H1 (cell line): ENCODE measurements at regions not wholly inside any gene's neighbourhood (a gene's known extent, or its start where the extent isn't known, plus 50 kb on each side); places are given as distances from the start of the nearest gene placed in this dataset.

Source experiments
- CTCF ChIA-PET: fragments of 300-600 bp; sonication (Branson Sonifier 250); formaldehyde crosslinking; loops from one replicate; lab custom pipeline; 2021; ENCODE audit not compliant: partially characterized antibody; lab: Charles Lee
- POLR2A ChIA-PET: fragments of 300-600 bp; sonication (Branson Sonifier 250); formaldehyde crosslinking; loops from one replicate; lab custom pipeline; 2021; ENCODE audit warnings: inconsistent platforms; ENCODE audit not compliant: partially characterized antibody; lab: Charles Lee
- DNase-seq, 2 experiments: peaks; one replicate each; pipeline versions ENCODE4 v3.0.0 to v3.0.0-alpha.2; 2010 to 2022; ENCODE audit warnings: low spot score in 2 of 2, low read depth in 1 of 2, mixed read lengths in 1 of 2
- FAIRE-seq: peaks from 2 replicates; lab custom pipeline; 2011; peaks lifted over from hg19 to GRCh38; lab: Jason Lieb, UNC
- H2AFZ ChIP-seq: 2 replicates; pipeline ENCODE4 v1.8.1; 2012; ENCODE audit warnings: low read length, inconsistent platforms
- H2AK5ac ChIP-seq: 2 replicates; pipeline ENCODE4 v1.6.1; 2013; ENCODE audit warnings: low read depth, low read length
- H2BK120ac ChIP-seq: replicated peaks from 2 replicates; pipeline ENCODE3; 2013; ENCODE audit warnings: low read depth, low read length, inconsistent platforms
- H2BK12ac ChIP-seq: 2 replicates; pipeline ENCODE4 v1.6.1; 2013; ENCODE audit warnings: low read depth, low read length
- H2BK15ac ChIP-seq: 2 replicates; pipeline ENCODE4 v1.6.1; 2013; ENCODE audit warnings: low read length
- H2BK20ac ChIP-seq: 2 replicates; pipeline ENCODE4 v1.6.1; 2013; ENCODE audit warnings: low read length
- H2BK5ac ChIP-seq: 2 replicates; pipeline ENCODE4 v1.6.1; 2013; ENCODE audit warnings: low read depth, low read length
- H3K14ac ChIP-seq: 2 replicates; pipeline ENCODE4 v1.6.1; 2013; ENCODE audit warnings: inconsistent platforms; ENCODE audit not compliant: insufficient read length
- H3K18ac ChIP-seq: 2 replicates; pipeline ENCODE4 v1.6.1; 2013; ENCODE audit warnings: low read length; ENCODE audit errors: extremely low read depth
- H3K23ac ChIP-seq: 2 replicates; pipeline ENCODE4 v1.6.1; 2013; ENCODE audit warnings: inconsistent platforms; ENCODE audit not compliant: insufficient read length
- H3K23me2 ChIP-seq: 2 replicates; pipeline ENCODE4 v1.6.1; 2013; ENCODE audit warnings: low read depth, low read length
- H3K27ac ChIP-seq: 2 replicates; pipeline ENCODE4 v1.6.1; 2011; ENCODE audit warnings: low read depth, low read length, inconsistent platforms
- H3K27me3 ChIP-seq, 4 experiments: replicated peaks in 1 of 4; 1 replicate in 1 of 4; 2 replicates in 3 of 4; pipeline versions ENCODE4 v1.6.1 to v1.8.1; 2011 to 2013; ENCODE audit warnings: low read length in 3 of 4, mild to moderate bottlenecking in 3 of 4, inconsistent platforms in 2 of 4, mixed read lengths in 2 of 4, moderate library complexity in 1 of 4; ENCODE audit not compliant: control insufficient read depth in 3 of 4, insufficient read depth in 3 of 4; ENCODE audit errors: extremely low read depth in 1 of 4
- H3K36me3 ChIP-seq, 4 experiments: 2 replicates each; pipeline versions ENCODE4 v1.6.1 to v1.8.1; 2011 to 2013; ENCODE audit warnings: mild to moderate bottlenecking in 4 of 4, low read length in 3 of 4, moderate library complexity in 2 of 4, control low read depth in 1 of 4, inconsistent platforms in 1 of 4; ENCODE audit not compliant: insufficient read depth in 4 of 4, control insufficient read depth in 2 of 4
- H3K4ac ChIP-seq: replicated peaks from 2 replicates; pipeline ENCODE3; 2013; ENCODE audit warnings: low read length, low read depth, mixed read lengths, inconsistent platforms; ENCODE audit not compliant: insufficient read length
- H3K4me1 ChIP-seq, 4 experiments: replicated peaks in 1 of 4; 1 replicate in 1 of 4; 2 replicates in 3 of 4; pipeline versions ENCODE4 v1.6.1 to v1.8.1; 2011 to 2013; ENCODE audit warnings: low read length in 3 of 4, inconsistent platforms in 2 of 4, mixed read lengths in 1 of 4; ENCODE audit not compliant: insufficient read depth in 4 of 4, control insufficient read depth in 3 of 4
- H3K4me2 ChIP-seq, 2 experiments: 2 replicates each; pipeline versions ENCODE4 v1.6.1 to v1.8.1; 2011 to 2013; ENCODE audit warnings: low read depth in 2 of 2, low read length in 2 of 2, control low read depth in 1 of 2, inconsistent platforms in 1 of 2, mild to moderate bottlenecking in 1 of 2; ENCODE audit not compliant: insufficient read depth in 1 of 2
- H3K4me3 ChIP-seq, 4 experiments: fragments of 200-600, 300-600 bp in 1 of 4; sonication (generic), shearing (Covaris generic), sonication (Bioruptor Twin) in 1 of 4; 2 replicates each; pipeline versions ENCODE4 v1.5.1 to v1.8.1; 2011 to 2016; ENCODE audit warnings: low read length in 4 of 4, low read depth in 3 of 4, control low read depth in 2 of 4, inconsistent platforms in 2 of 4, mild to moderate bottlenecking in 2 of 4, mixed read lengths in 1 of 4, moderate library complexity in 1 of 4; ENCODE audit not compliant: insufficient read depth in 2 of 4; ENCODE audit errors: extremely low read depth in 1 of 4
- H3K56ac ChIP-seq: replicated peaks from 2 replicates; pipeline ENCODE3; 2013; ENCODE audit warnings: low read depth, mild to moderate bottlenecking, mixed read lengths, low read length, inconsistent platforms; ENCODE audit not compliant: insufficient read length
- H3K79me1 ChIP-seq: 2 replicates; pipeline ENCODE4 v1.6.1; 2013; ENCODE audit warnings: low read depth, low read length, control low read depth
- H3K79me2 ChIP-seq, 2 experiments: 2 replicates each; pipeline versions ENCODE4 v1.6.1 to v1.8.1; 2012 to 2013; ENCODE audit warnings: low read length in 2 of 2, mild to moderate bottlenecking in 2 of 2, inconsistent platforms in 1 of 2; ENCODE audit not compliant: insufficient read depth in 2 of 2, control insufficient read depth in 1 of 2
- H3K9ac ChIP-seq, 4 experiments: replicated peaks in 1 of 4; 1 replicate in 1 of 4; 2 replicates in 3 of 4; pipeline versions ENCODE4 v1.6.1 to v1.8.1; 2011 to 2013; ENCODE audit warnings: low read depth in 3 of 4, low read length in 3 of 4, control low read depth in 2 of 4, mild to moderate bottlenecking in 2 of 4, moderate library complexity in 2 of 4, inconsistent platforms in 1 of 4; ENCODE audit errors: extremely low read depth in 1 of 4
- H3K9me3 ChIP-seq, 2 experiments: 2 replicates each; pipeline versions ENCODE4 v1.6.1 to v1.8.1; 2012 to 2013; ENCODE audit warnings: mild to moderate bottlenecking in 2 of 2, moderate library complexity in 2 of 2, control low read depth in 1 of 2, inconsistent platforms in 1 of 2, low read depth in 1 of 2, low read length in 1 of 2, mixed read lengths in 1 of 2; ENCODE audit not compliant: insufficient read depth in 2 of 2
- H4K20me1 ChIP-seq, 2 experiments: replicated peaks in 1 of 2; 2 replicates each; pipeline versions ENCODE3 to v1.8.1; 2011 to 2013; ENCODE audit warnings: inconsistent platforms in 2 of 2, low read length in 2 of 2, mild to moderate bottlenecking in 1 of 2; ENCODE audit not compliant: insufficient read depth in 2 of 2, control insufficient read depth in 1 of 2
- H4K5ac ChIP-seq: 2 replicates; pipeline ENCODE4 v1.6.1; 2013; ENCODE audit warnings: low read length, low read depth, mixed read lengths, inconsistent platforms; ENCODE audit not compliant: insufficient read length
- H4K8ac ChIP-seq: 2 replicates; pipeline ENCODE4 v1.8.0; 2013; ENCODE audit warnings: mild to moderate bottlenecking, moderate library complexity, low read length, inconsistent platforms; ENCODE audit not compliant: insufficient read depth; ENCODE audit errors: extremely low read depth
- H4K91ac ChIP-seq: replicated peaks from 2 replicates; pipeline ENCODE3; 2013; ENCODE audit warnings: low read length, mixed read lengths, inconsistent platforms; ENCODE audit not compliant: insufficient read length
- ASH2L ChIP-seq: fragments of 200-600, 300-600 bp; sonication (generic); IDR thresholded peaks from one replicate; pipeline ENCODE4 v1.7.1; 2017; ENCODE audit warnings: low read length
- BCL11A ChIP-seq, 2 experiments: IDR thresholded peaks; one replicate each; pipeline ENCODE4 v1.6.1; 2011; ENCODE audit warnings: low read depth in 2 of 2, low read length in 2 of 2, mild to moderate bottlenecking in 2 of 2
- BRCA1 ChIP-seq: IDR thresholded peaks from 2 replicates; pipeline ENCODE4 v1.6.1; 2012; ENCODE audit warnings: low read depth, low read length, improper control_type of control experiment
- CBX5 ChIP-seq: fragments of 300-800, 300-1000 bp; sonication (generic); IDR thresholded peaks from 2 replicates; pipeline ENCODE4 v1.7.1; 2016; ENCODE audit warnings: antibody characterized with exemption, low read length, low read depth
- CHD1 ChIP-seq: IDR thresholded peaks from 2 replicates; pipeline ENCODE4 v1.6.1; 2012; ENCODE audit warnings: low read depth, low read length, improper control_type of control experiment
- CREB1 ChIP-seq: IDR thresholded peaks from 2 replicates; pipeline ENCODE4 v1.6.1; 2012; ENCODE audit warnings: inconsistent platforms
- EGR1 ChIP-seq: IDR thresholded peaks from 2 replicates; pipeline ENCODE4 v1.6.1; 2011; ENCODE audit warnings: low read depth, low read length, borderline replicate concordance
- JUN ChIP-seq: IDR thresholded peaks from 2 replicates; pipeline ENCODE4 v1.6.1; 2011; ENCODE audit warnings: low read depth, mild to moderate bottlenecking, improper control_type of control experiment, low read length
- JUND ChIP-seq: IDR thresholded peaks from 2 replicates; pipeline ENCODE4 v1.6.1; 2011; ENCODE audit warnings: mild to moderate bottlenecking, improper control_type of control experiment, low read length
- KDM1A ChIP-seq: fragments of 200-600, 300-600 bp; sonication (generic); IDR thresholded peaks from 2 replicates; pipeline ENCODE4 v1.7.1; 2016; ENCODE audit warnings: mild to moderate bottlenecking, low read length, borderline replicate concordance
- PHF8 ChIP-seq: fragments of 200-600 bp; sonication (generic); conservative IDR thresholded peaks from 2 replicates; pipeline ENCODE4 v1.7.1; 2012; ENCODE audit warnings: low read depth, mild to moderate bottlenecking, inconsistent platforms, low read length, moderate library complexity
- SAP30 ChIP-seq: fragments of 300-600 bp; sonication (generic); IDR thresholded peaks from 2 replicates; pipeline ENCODE4 v1.7.1; 2012; ENCODE audit warnings: low read length, moderate library complexity, mild to moderate bottlenecking, inconsistent platforms; ENCODE audit not compliant: insufficient read depth, insufficient replicate concordance
- SP1 ChIP-seq: IDR thresholded peaks from 2 replicates; pipeline ENCODE4 v1.6.1; 2011; ENCODE audit warnings: low read depth, low read length
- SP2 ChIP-seq: IDR thresholded peaks from 2 replicates; pipeline ENCODE4 v1.6.1; 2012; ENCODE audit warnings: mild to moderate bottlenecking, low read length, inconsistent platforms
- SUZ12 ChIP-seq: fragments of 200-600 bp; sonication (generic); IDR thresholded peaks from 2 replicates; pipeline ENCODE4 v1.6.1; 2012; ENCODE audit warnings: mild to moderate bottlenecking, inconsistent platforms, low read length, moderate library complexity, mixed read lengths
- TCF12 ChIP-seq: IDR thresholded peaks from 2 replicates; pipeline ENCODE4 v1.6.1; 2011; ENCODE audit warnings: low read depth, mild to moderate bottlenecking, low read length
- YY1 ChIP-seq: IDR thresholded peaks from 2 replicates; pipeline ENCODE4 v1.6.1; 2011; ENCODE audit warnings: low read depth, mild to moderate bottlenecking, low read length
- WGBS, 2 experiments: shearing (Covaris generic) in 1 of 2; methylation state at CpG; one replicate each; pipeline versions ENCODE4 v1.1.6 to v1.1.7; 2013 to 2015; ENCODE audit warnings: low lambda C conversion rate in 2 of 2, mixed read lengths in 2 of 2, inconsistent platforms in 1 of 2, low coverage in 1 of 2, missing lambda C conversion rate in 1 of 2; ENCODE audit not compliant: insufficient replicate concordance in 2 of 2, insufficient coverage in 1 of 2, insufficient read length in 1 of 2; ENCODE audit errors: extremely low coverage in 1 of 2, missing lambda C conversion rate in 1 of 2; 5-methylcytosine and 5-hydroxymethylcytosine counted together

- H3K23me2 ChIP-seq: no peaks in the 10 kb centered on the region
- no peak overlapping the region for H2BK5ac ChIP-seq
- 87% methylated on average over 5 of the region's 5 CpGs; no CpG with 5 or more reads in 1 of the 2 experiments for WGBS, 2 experiments
- no peak overlapping the region for H3K4me3 ChIP-seq
- ChIA-PET CTCF (interaction anchor here (0.8 kb wide), 1 partner anchor 60 kb away, joined by 3 read pairs; no protein-coding TSS in a partner anchor), POLR2A (no interaction called here)
- H3K4ac ChIP-seq: no peak overlapping the region
- no peak overlapping the region for H3K14ac ChIP-seq
- H2BK15ac ChIP-seq: no peak overlapping the region
- H3K56ac ChIP-seq: no peak overlapping the region
- no peaks in the 10 kb centered on the region for H3K9me3 ChIP-seq
- H3K4me1 ChIP-seq: peaks cover 0 to 3% (median 3%) of the 10 kb centered on the region in 4 experiments; a peak in 3 of 7 replicates
- no peaks in the 10 kb centered on the region for H3K27me3 ChIP-seq
- H3K4me2 ChIP-seq: no peak overlapping the region
- no peak overlapping the region for H3K18ac ChIP-seq
- DNase-seq (no peak), FAIRE-seq (no peak)
- no peak overlapping the region for H4K8ac ChIP-seq
- no peak overlapping the region for H3K23ac ChIP-seq
- no peak overlapping the region for H2AFZ ChIP-seq
- H3K36me3 ChIP-seq: no peaks in the 10 kb centered on the region
- no peaks in the 10 kb centered on the region for H4K20me1 ChIP-seq
- H4K91ac ChIP-seq: no peak overlapping the region
- H2BK120ac ChIP-seq: no peak overlapping the region
- H3K79me1 ChIP-seq: no peaks in the 10 kb centered on the region
- no peak overlapping the region for H2AK5ac ChIP-seq
- no peaks in the 10 kb centered on the region for H3K79me2 ChIP-seq
- no peak overlapping the region for H4K5ac ChIP-seq
- no peak overlapping the region for H3K9ac ChIP-seq
- no peak overlapping the region for H2BK20ac ChIP-seq
- H3K27ac ChIP-seq: no peak overlapping the region
- H2BK12ac ChIP-seq: no peak overlapping the region
- TF ChIP-seq SUZ12 (no peak), TCF12 (no peak), JUN (no peak), EGR1 (no peak), BRCA1 (no peak), PHF8 (no peak), CREB1 (no peak), YY1 (no peak), KDM1A (no peak), ASH2L (no peak), SP2 (no peak), BCL11A (IDR thresholded peaks at IDR 0.05; ENCODE audit: low read depth in 2 of 2, low read length in 2 of 2) (no peak), CHD1 (no peak), SAP30 (no peak), CBX5 (no peak), SP1 (no peak), JUND (no peak)
These were observed 55.5 kb downstream of the DRD1 start for GRCh38 chr5:175388531-175388930.
